ENCODE measurements at regions not wholly inside any gene's neighbourhood (a gene's known extent, or its start where the extent isn't known, plus 50 kb on each side); places are given as distances from the start of the nearest gene placed in this dataset.

DNA sequence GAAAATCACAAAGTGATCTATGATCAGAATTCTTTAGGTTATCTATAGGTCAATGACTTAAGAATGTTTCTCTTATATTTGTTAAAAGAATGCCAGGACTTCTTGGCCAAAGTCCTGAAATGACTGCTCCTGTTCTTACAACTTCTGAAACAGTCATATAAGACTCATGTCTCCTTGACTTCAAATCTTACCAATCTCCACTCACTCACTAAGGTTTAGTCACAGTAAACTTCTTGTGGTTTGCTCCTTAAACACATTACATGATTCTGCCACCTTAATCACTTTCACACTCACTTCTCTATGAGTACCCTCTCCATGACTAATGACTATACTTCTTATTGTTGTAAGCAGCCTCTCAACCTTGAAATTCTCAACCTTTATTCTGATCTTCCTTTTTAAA, 648.7 kb upstream of the CCDC179 start:
- intact Hi-C loops (cut with DNase I), result no loop called here
- H3K9me3 ChIP-seq, result no peaks in the 10 kb centered on the region
- no peaks in the 10 kb centered on the region for H3K4me1 ChIP-seq
- no peak overlapping the region for H3K4me3 ChIP-seq
- no peak for DNase-seq
- no peaks in the 10 kb centered on the region for H3K27me3 ChIP-seq
- H3K27ac ChIP-seq, result no peak overlapping the region
- no peaks in the 10 kb centered on the region for H3K36me3 ChIP-seq
- TF ChIP-seq, protein P1, sequence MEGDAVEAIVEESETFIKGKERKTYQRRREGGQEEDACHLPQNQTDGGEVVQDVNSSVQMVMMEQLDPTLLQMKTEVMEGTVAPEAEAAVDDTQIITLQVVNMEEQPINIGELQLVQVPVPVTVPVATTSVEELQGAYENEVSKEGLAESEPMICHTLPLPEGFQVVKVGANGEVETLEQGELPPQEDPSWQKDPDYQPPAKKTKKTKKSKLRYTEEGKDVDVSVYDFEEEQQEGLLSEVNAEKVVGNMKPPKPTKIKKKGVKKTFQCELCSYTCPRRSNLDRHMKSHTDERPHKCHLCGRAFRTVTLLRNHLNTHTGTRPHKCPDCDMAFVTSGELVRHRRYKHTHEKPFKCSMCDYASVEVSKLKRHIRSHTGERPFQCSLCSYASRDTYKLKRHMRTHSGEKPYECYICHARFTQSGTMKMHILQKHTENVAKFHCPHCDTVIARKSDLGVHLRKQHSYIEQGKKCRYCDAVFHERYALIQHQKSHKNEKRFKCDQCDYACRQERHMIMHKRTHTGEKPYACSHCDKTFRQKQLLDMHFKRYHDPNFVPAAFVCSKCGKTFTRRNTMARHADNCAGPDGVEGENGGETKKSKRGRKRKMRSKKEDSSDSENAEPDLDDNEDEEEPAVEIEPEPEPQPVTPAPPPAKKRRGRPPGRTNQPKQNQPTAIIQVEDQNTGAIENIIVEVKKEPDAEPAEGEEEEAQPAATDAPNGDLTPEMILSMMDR (IDR thresholded peaks at IDR 0.05), result no peak
- no peak for TF ChIP-seq POLR2A (IDR thresholded peaks at IDR 0.05)

DNA sequence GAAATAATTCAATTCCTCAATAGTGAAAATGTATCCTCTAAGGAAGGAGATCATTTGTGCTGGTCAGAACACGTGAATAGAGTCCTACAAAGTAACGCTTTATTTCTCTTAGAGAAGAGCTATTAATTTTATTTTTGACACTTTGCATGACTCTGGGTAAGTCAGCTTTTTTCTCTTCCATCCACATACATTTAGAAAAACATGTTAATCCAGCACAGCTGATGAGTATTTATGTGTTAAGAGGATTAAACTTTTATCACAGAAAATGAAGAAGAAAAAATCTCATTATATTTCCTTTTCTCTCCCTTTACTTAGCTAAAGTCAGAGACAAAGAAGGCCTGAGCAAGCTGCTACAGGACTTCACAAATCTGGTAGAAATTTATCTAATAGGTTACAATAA, 649.5 kb upstream of the CCDC179 start:
- DNase-seq, result no peak
- H3K27ac ChIP-seq, result no peak overlapping the region
- intact Hi-C loops (cut with DNase I), result no loop called here
- TF ChIP-seq POLR2A (IDR thresholded peaks at IDR 0.05), result no peak
- TF ChIP-seq, protein P1 (IDR thresholded peaks at IDR 0.05), result no peak
- no peaks in the 10 kb centered on the region for H3K9me3 ChIP-seq
- H3K4me3 ChIP-seq, result no peak overlapping the region
- no peaks in the 10 kb centered on the region for H3K27me3 ChIP-seq
- no peaks in the 10 kb centered on the region for H3K36me3 ChIP-seq
- H3K4me1 ChIP-seq, result no peaks in the 10 kb centered on the region
- WGBS, 2 donors, result 37 to 40% methylated on average over 2 of the region's 2 CpGs

DNA sequence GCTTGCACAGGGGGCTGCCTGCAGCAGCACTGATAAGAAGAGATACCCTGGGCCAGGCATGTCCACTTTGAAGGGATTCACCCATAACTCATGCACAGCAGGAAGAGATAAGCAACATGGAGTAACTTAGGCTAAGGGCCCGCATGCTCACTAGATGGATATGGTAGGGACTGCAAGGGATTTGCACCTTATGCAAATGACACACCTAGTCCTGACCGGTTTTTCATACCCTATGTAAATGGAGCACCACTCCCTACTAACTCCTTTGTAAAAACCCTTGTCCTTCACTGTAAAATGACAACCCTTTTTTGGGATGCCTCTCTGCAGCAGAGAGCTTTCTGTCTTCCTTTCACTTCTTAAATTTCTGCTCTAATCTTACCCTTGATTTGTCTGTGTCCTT, 658.9 kb upstream of the CCDC179 start:
- H3K4me3 ChIP-seq, result no peak overlapping the region
- no peaks in the 10 kb centered on the region for H3K9me3 ChIP-seq
- TF ChIP-seq, protein P1 (IDR thresholded peaks at IDR 0.05), result no peak
- no peak for TF ChIP-seq POLR2A (IDR thresholded peaks at IDR 0.05)
- no peaks in the 10 kb centered on the region for H3K27me3 ChIP-seq
- intact Hi-C loops (cut with DNase I), result no loop called here
- WGBS, 2 donors, result 48 to 84% methylated on average over 2 of the region's 2 CpGs
- no peaks in the 10 kb centered on the region for H3K4me1 ChIP-seq
- no peaks in the 10 kb centered on the region for H3K36me3 ChIP-seq
- DNase-seq, result no peak
- no peak overlapping the region for H3K27ac ChIP-seq

- TF ChIP-seq, protein P1 (IDR thresholded peaks at IDR 0.05), result no peak
- TF ChIP-seq POLR2A (IDR thresholded peaks at IDR 0.05), result no peak
- H3K36me3 ChIP-seq, result no peaks in the 10 kb centered on the region
- H3K27ac ChIP-seq, result no peak overlapping the region
- H3K9me3 ChIP-seq, result no peaks in the 10 kb centered on the region
- no peak overlapping the region for H3K4me3 ChIP-seq
- no peak for DNase-seq
- no peaks in the 10 kb centered on the region for H3K4me1 ChIP-seq
- 79 to 81% methylated on average over 8 to 9 of the region's 11 CpGs for WGBS, 2 donors
- intact Hi-C loops (cut with DNase I), result no loop called here
- no peaks in the 10 kb centered on the region for H3K27me3 ChIP-seq
Observed at GRCh38 chr11:23520226-23520960, 660.1 kb upstream of the CCDC179 start.

- no peak overlapping the region for H3K27ac ChIP-seq
- H3K4me3 ChIP-seq, result no peak overlapping the region
- H3K36me3 ChIP-seq, result no peaks in the 10 kb centered on the region
- DNase-seq, result no peak
- H3K9me3 ChIP-seq, result no peaks in the 10 kb centered on the region
- WGBS, 2 donors, result 72 to 77% methylated on average over 4 of the region's 4 CpGs
- TF ChIP-seq, protein P1 (IDR thresholded peaks at IDR 0.05), result no peak
- no peak for TF ChIP-seq POLR2A (IDR thresholded peaks at IDR 0.05)
- intact Hi-C loops (cut with DNase I), result no loop called here
- H3K27me3 ChIP-seq, result no peaks in the 10 kb centered on the region
- H3K4me1 ChIP-seq, result no peaks in the 10 kb centered on the region
Observed at GRCh38 chr11:23536907-23537306, 676.6 kb upstream of the CCDC179 start.

Measured in esophagus squamous epithelium (tissue), 5 donors.